ENCODE measurements at regions not wholly inside any gene's neighbourhood (a gene's known extent, or its start where the extent isn't known, plus 50 kb on each side); places are given as distances from the start of the nearest gene placed in this dataset.

DNA sequence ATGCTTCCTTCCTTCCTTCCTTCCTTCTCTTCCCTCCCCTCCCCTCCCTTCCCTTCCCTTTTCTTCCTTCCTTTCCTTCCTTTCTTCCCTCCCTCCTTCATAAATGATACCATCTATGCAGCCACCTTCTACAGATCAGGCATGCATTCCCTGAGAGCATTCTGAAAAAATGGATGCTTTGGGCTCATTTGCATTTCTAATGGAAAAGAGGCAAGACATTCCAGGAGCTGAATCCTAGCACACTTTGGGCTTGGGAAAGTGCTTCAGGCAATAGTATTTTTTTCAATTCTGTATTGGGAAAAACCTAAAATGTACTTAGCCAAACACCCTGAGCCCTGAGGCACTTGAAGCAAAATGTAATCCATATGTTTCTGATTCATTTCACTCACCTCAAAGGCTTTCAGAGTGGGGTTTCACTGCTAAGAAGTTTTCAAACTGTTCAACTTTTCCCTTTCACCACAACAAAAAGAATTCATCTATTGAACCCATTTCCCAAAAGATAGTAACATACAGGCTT, 220.1 kb upstream of the RORA start:
- no peak overlapping the region for H3K4me3 ChIP-seq (ENCODE audit: control insufficient read depth, low read depth, low read length)
- no peak for DNase-seq (ENCODE audit: low read depth)
- TF ChIP-seq, protein P1, sequence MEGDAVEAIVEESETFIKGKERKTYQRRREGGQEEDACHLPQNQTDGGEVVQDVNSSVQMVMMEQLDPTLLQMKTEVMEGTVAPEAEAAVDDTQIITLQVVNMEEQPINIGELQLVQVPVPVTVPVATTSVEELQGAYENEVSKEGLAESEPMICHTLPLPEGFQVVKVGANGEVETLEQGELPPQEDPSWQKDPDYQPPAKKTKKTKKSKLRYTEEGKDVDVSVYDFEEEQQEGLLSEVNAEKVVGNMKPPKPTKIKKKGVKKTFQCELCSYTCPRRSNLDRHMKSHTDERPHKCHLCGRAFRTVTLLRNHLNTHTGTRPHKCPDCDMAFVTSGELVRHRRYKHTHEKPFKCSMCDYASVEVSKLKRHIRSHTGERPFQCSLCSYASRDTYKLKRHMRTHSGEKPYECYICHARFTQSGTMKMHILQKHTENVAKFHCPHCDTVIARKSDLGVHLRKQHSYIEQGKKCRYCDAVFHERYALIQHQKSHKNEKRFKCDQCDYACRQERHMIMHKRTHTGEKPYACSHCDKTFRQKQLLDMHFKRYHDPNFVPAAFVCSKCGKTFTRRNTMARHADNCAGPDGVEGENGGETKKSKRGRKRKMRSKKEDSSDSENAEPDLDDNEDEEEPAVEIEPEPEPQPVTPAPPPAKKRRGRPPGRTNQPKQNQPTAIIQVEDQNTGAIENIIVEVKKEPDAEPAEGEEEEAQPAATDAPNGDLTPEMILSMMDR (IDR thresholded peaks at IDR 0.05; ENCODE audit: control insufficient read depth, insufficient read depth, low read depth, low read length, missing control alignments), result no peak

DNA sequence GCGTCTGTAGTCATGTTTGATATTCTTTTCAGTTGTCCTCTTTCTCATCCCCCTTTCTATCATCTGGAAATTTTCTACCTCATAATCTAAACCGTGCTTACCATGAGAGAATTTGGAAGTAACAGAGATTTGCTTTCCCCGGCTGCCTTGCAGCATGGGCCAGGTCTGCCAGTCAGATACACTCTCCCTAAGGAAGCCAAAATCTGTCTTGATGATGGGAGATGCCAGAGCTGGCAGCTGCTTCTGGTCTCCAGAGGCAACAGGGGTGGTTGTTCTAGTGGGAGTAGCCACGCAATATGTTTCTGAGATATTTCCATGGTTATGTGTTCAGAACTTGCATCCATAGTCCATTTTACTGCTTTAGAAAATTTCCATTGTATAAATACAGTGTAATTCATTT, 218.9 kb upstream of the RORA start:
- no peak for DNase-seq (ENCODE audit: low read depth)
- TF ChIP-seq, protein P1 (IDR thresholded peaks at IDR 0.05; ENCODE audit: control insufficient read depth, insufficient read depth, low read depth, low read length, missing control alignments), result no peak
- no peak overlapping the region for H3K4me3 ChIP-seq (ENCODE audit: control insufficient read depth, low read depth, low read length)

DNA sequence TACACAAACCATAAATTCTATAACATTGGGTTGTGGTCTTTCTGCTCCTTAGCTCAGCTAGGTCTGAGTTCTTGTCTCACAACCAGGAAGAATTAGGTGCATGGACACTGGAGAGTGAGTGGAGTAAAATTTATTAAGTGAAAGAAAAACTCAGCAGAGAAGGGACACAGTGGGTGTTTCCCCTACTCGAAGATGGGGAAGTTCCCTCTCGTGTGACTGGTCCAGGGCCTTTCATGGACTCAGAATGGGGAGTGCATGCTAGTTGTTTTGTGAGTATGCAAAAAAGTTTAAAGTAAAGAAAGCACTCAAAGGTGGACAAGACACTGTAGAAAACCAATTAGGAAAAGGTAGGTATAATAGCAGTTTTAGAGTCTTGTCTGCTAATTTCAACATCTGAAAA, 215.5 kb upstream of the RORA start:
- DNase-seq (ENCODE audit: low read depth), result no peak
- TF ChIP-seq, protein P1 (IDR thresholded peaks at IDR 0.05; ENCODE audit: control insufficient read depth, insufficient read depth, low read depth, low read length, missing control alignments), result no peak
- H3K4me3 ChIP-seq (ENCODE audit: control insufficient read depth, low read depth, low read length), result no peak overlapping the region

DNA sequence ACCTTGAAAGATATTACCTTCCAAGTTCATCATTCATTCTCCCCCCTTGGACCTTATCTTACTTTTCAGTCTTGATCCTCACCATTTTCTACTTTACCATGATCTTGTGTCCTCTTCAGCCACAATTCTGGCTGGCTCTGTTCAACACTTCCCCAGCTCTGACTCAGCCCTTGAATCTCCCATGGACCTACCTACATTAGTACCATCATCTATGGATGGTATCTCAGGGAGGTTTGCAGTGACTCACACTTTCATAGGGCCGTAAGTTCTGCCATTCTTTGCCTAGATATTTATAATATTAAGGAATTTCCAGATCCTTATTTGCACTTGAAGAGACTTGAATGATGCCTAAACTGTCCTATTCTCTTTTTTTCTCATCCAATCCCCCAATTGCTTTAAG, 213.7 kb upstream of the RORA start:
- DNase-seq (ENCODE audit: low read depth), result no peak
- TF ChIP-seq, protein P1 (IDR thresholded peaks at IDR 0.05; ENCODE audit: control insufficient read depth, insufficient read depth, low read depth, low read length, missing control alignments), result no peak
- no peak overlapping the region for H3K4me3 ChIP-seq (ENCODE audit: control insufficient read depth, low read depth, low read length)

DNA sequence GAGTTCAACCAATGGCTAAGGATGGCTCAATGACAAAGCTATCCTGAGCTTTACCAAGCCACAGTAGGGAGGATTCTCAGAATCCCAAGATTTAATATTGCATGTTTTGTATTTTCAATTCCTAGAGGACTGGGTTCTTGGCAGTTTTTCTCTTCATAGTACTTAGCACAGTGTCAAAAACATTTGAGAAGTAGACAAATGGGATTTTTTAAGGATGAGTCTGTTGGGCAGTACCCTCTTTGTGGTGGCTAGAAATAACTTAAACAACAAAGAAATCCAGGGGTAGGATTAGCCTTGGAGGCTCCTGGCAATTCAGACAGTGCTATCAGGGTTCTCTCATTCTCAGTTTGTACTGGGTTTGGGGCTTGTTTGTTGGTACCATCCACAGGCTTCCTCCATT, 212.8 kb upstream of the RORA start:
- TF ChIP-seq, protein P1 (IDR thresholded peaks at IDR 0.05; ENCODE audit: control insufficient read depth, insufficient read depth, low read depth, low read length, missing control alignments), result no peak
- H3K4me3 ChIP-seq (ENCODE audit: control insufficient read depth, low read depth, low read length), result no peak overlapping the region
- DNase-seq (ENCODE audit: low read depth), result no peak

DNA sequence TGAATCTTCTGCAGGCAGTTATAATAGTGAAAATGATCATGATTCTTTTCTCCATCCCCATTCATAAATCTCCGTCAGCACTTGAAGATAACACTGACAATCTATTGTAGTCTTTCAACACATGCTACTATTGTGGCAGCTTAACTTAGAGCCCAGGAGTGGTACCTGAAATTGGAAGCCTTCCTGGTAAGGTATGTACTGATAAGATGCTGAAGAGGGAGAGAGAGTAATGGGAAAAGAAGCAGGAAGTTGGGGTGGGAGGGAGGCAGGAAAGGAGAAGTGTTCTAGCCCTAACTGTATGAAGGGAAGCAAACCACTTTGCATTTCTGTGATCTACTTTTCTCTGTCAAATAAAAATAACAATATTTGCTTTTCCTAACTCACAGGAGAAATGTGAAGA, 197.4 kb upstream of the RORA start:
- no peak overlapping the region for H3K4me3 ChIP-seq (ENCODE audit: control insufficient read depth, low read depth, low read length)
- no peak for DNase-seq (ENCODE audit: low read depth)
- TF ChIP-seq, protein P1 (IDR thresholded peaks at IDR 0.05; ENCODE audit: control insufficient read depth, insufficient read depth, low read depth, low read length, missing control alignments), result no peak

DNA sequence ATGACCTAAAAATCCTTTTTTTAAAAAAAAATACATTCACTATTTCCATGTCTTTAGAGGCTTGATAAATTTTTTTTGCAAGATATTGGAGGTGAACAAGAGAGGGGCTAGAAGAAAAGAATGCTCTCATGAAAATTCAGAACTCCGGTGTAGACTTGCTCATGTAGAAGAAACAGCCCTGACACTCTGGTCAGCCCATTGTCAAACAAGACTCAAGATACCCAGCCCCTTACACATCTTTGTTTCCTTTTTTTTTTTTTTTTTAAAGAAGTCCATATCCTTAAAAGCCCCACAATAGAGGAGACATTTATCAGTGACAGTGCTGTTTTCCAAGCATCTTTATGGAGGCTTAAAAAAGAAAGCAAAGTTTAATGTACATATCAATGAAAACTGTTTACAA, 196.8 kb upstream of the RORA start:
- TF ChIP-seq, protein P1 (IDR thresholded peaks at IDR 0.05; ENCODE audit: control insufficient read depth, insufficient read depth, low read depth, low read length, missing control alignments), result no peak
- no peak overlapping the region for H3K4me3 ChIP-seq (ENCODE audit: control insufficient read depth, low read depth, low read length)
- DNase-seq (ENCODE audit: low read depth), result no peak

Data from AG09309 (cell line).